Endothelial cell of umbilical vein (primary cell): ENCODE measurements at regions not wholly inside any gene's neighbourhood (a gene's known extent, or its start where the extent isn't known, plus 50 kb on each side); places are given as distances from the start of the nearest gene placed in this dataset.

ENCODE experiments used
- BruUV-seq: library from RNA; stranded (reverse); fragments of 400-500 nt; replicated peaks from 2 replicates; lab custom pipeline; 2021; lab: Mats Ljungman, UMichigan
- CTCF ChIA-PET: fragments of 300-600, 350-600 bp; sonication (Branson Sonifier 250); formaldehyde crosslinking; loops from one replicate; lab custom pipeline; 2021; ENCODE audit warnings: antibody characterized with exemption, inconsistent platforms; lab: Charles Lee
- POLR2A ChIA-PET: fragments of 300-600, 350-600 bp; sonication (Branson Sonifier 250); formaldehyde crosslinking; loops from one replicate; lab custom pipeline; 2021; ENCODE audit warnings: antibody characterized with exemption, inconsistent platforms; lab: Charles Lee
- DNase-seq: peaks from one replicate; pipeline ENCODE4 v3.0.0-alpha.2; 2011; ENCODE audit warnings: low read depth, low spot score
- FAIRE-seq: peaks from 2 replicates; lab custom pipeline; 2011; peaks lifted over from hg19 to GRCh38; lab: Jason Lieb, UNC
- H2AFZ ChIP-seq: 2 replicates; pipeline ENCODE4 v1.6.0; 2012; ENCODE audit warnings: low read depth, low read length, control low read depth, inconsistent platforms
- H3K27ac ChIP-seq: 2 replicates; pipeline ENCODE4 v1.5.1; 2011; ENCODE audit warnings: low read depth, mild to moderate bottlenecking, control low read depth, low read length, moderate library complexity; ENCODE audit not compliant: insufficient read depth
- H3K27me3 ChIP-seq, 2 experiments: 2 replicates each; pipeline versions ENCODE4 v1.6.0 to v1.6.1; 2011; ENCODE audit warnings: low read length in 2 of 2, mixed read lengths in 1 of 2; ENCODE audit not compliant: control insufficient read depth in 2 of 2, insufficient read depth in 2 of 2
- H3K36me3 ChIP-seq, 2 experiments: 2 replicates in 1 of 2; 3 replicates in 1 of 2; pipeline ENCODE4 v1.5.1; 2011; ENCODE audit warnings: low read length in 2 of 2, mild to moderate bottlenecking in 1 of 2, moderate library complexity in 1 of 2; ENCODE audit not compliant: control insufficient read depth in 2 of 2, insufficient read depth in 2 of 2; ENCODE audit errors: extremely low read depth in 1 of 2
- H3K4me1 ChIP-seq: 3 replicates; pipeline ENCODE4 v1.5.1; 2011; ENCODE audit warnings: mild to moderate bottlenecking, low read length; ENCODE audit not compliant: control insufficient read depth, insufficient read depth; ENCODE audit errors: extremely low read depth
- H3K4me2 ChIP-seq: 2 replicates; pipeline ENCODE4 v1.6.1; 2011; ENCODE audit warnings: low read length, control low read depth, mixed read lengths; ENCODE audit not compliant: insufficient read depth
- H3K4me3 ChIP-seq, 3 experiments: fragments of 200-600 bp in 1 of 3; sonication (generic), shearing (Covaris generic) in 1 of 3; replicated peaks in 1 of 3; 2 replicates each; pipeline ENCODE4 v1.5.1; 2011 to 2016; ENCODE audit warnings: control low read depth in 3 of 3, low read length in 3 of 3, mild to moderate bottlenecking in 2 of 3, inconsistent platforms in 1 of 3, low read depth in 1 of 3, moderate library complexity in 1 of 3; ENCODE audit not compliant: insufficient read depth in 1 of 3
- H3K79me2 ChIP-seq: 2 replicates; pipeline ENCODE4 v1.6.0; 2012; ENCODE audit warnings: low read length, inconsistent platforms; ENCODE audit not compliant: control insufficient read depth, insufficient read depth
- H3K9ac ChIP-seq: replicated peaks from 2 replicates; pipeline ENCODE3; 2011; ENCODE audit warnings: low read length, control low read depth; ENCODE audit not compliant: insufficient read depth; ENCODE audit errors: extremely low read depth
- H3K9me1 ChIP-seq: replicated peaks from 3 replicates; pipeline ENCODE4 v1.6.0; 2011; ENCODE audit warnings: mild to moderate bottlenecking, low read length; ENCODE audit not compliant: control insufficient read depth, insufficient read depth; ENCODE audit errors: extremely low read depth
- H3K9me3 ChIP-seq: replicated peaks from 2 replicates; pipeline ENCODE4 v1.5.1; 2012; ENCODE audit warnings: low read length, inconsistent platforms; ENCODE audit not compliant: control insufficient read depth, insufficient read depth
- H4K20me1 ChIP-seq: replicated peaks from 2 replicates; pipeline ENCODE3; 2011; ENCODE audit warnings: mild to moderate bottlenecking, low read length; ENCODE audit not compliant: control insufficient read depth, insufficient read depth; ENCODE audit errors: extremely low read depth
- EZH2 ChIP-seq: IDR thresholded peaks from 2 replicates; pipeline ENCODE4 v1.6.1; 2012; ENCODE audit warnings: borderline replicate concordance, low read depth, mild to moderate bottlenecking, moderate library complexity, low read length, inconsistent platforms; ENCODE audit not compliant: severe bottlenecking
- FOS ChIP-seq: IDR thresholded peaks from 2 replicates; pipeline ENCODE4 v1.6.1; 2011; ENCODE audit warnings: mild to moderate bottlenecking, low read length, moderate library complexity, borderline replicate concordance; ENCODE audit not compliant: insufficient read depth
- GATA2 ChIP-seq: IDR thresholded peaks from 2 replicates; pipeline ENCODE4 v1.7.0; 2011; ENCODE audit warnings: low read depth, mild to moderate bottlenecking, moderate library complexity, mixed read lengths, low read length; ENCODE audit not compliant: insufficient read length, insufficient read depth
- JUN ChIP-seq: IDR thresholded peaks from 2 replicates; pipeline ENCODE4 v1.6.1; 2011; ENCODE audit warnings: borderline replicate concordance, low read depth; ENCODE audit not compliant: insufficient read length, insufficient read depth
- MYC ChIP-seq: IDR thresholded peaks from one replicate; pipeline ENCODE4 v1.6.1; 2011; ENCODE audit warnings: mild to moderate bottlenecking, low read depth, low read length
- POLR2A ChIP-seq: IDR thresholded peaks from 2 replicates; pipeline ENCODE4 v1.6.1; 2012; ENCODE audit warnings: low read depth, mild to moderate bottlenecking, control low read depth, low read length
- POLR2AphosphoS5 ChIP-seq: IDR thresholded peaks from 2 replicates; pipeline ENCODE4 v1.6.1; 2012; ENCODE audit warnings: low read depth, mild to moderate bottlenecking, control low read depth, low read length, moderate library complexity; ENCODE audit not compliant: insufficient read depth
- dilution Hi-C: fragments of 300-500 bp; cut with MboI; formaldehyde crosslinking; loops from one replicate; pipeline ENCODE4 v1.15.0; 2019; ENCODE audit warnings: low sequenced_read_pairs; ENCODE audit not compliant: extremely low pct_ligation_motif_present
- intact Hi-C: fragments of 100-400 bp; cut with micrococcal nuclease; formaldehyde crosslinking; loops from one replicate; pipeline ENCODE4 v1.10.0; 2022
- TF ChIP-seq, protein P1 (sequence below), 2 donors: IDR thresholded peaks; 1 replicate in 1 of 2; 2 replicates in 1 of 2; pipeline ENCODE4 v1.5.1; 2011; ENCODE audit warnings: low read length in 2 of 2, mild to moderate bottlenecking in 2 of 2, moderate library complexity in 2 of 2, control low read depth in 1 of 2, inconsistent platforms in 1 of 2, low read depth in 1 of 2; ENCODE audit not compliant: insufficient read depth in 1 of 2; ENCODE audit errors: extremely low read depth in 1 of 2
- TF ChIP-seq, protein P2 (sequence below): IDR thresholded peaks from 2 replicates; pipeline ENCODE4 v1.6.1; 2011; ENCODE audit not compliant: insufficient read depth, insufficient read length

DNA sequence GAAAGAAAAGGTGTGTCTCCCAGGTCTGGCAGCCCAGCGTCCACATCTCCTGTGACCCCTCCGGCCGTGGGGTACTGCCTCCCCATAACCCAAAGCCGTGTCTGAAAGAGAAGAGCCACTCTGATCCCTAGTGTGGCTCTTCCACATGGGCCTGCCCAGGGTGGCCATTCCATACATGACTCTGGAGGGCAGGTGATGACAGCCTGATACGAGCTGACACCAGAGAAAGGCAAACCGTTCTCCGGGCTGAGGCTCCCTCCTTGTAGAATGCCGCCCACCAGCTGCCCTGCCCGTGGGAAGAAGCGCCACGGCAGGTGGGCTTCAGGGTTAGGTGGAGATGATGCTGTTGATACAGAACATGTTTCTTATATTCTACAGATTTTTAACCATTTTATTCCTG is 451.6 kb upstream of the SALL3 start:
- H3K9me1 ChIP-seq = no peaks in the 10 kb centered on the region
- no peak for FAIRE-seq
- DNase-seq = no peak
- H3K9me3 ChIP-seq = peaks cover 18% of the 10 kb centered on the region
- TF ChIP-seq MYC (no peak), GATA2 (no peak), POLR2A (no peak), EZH2 (no peak), JUN (no peak), POLR2AphosphoS5 (no peak), FOS (no peak)
- TF ChIP-seq, protein P1, sequence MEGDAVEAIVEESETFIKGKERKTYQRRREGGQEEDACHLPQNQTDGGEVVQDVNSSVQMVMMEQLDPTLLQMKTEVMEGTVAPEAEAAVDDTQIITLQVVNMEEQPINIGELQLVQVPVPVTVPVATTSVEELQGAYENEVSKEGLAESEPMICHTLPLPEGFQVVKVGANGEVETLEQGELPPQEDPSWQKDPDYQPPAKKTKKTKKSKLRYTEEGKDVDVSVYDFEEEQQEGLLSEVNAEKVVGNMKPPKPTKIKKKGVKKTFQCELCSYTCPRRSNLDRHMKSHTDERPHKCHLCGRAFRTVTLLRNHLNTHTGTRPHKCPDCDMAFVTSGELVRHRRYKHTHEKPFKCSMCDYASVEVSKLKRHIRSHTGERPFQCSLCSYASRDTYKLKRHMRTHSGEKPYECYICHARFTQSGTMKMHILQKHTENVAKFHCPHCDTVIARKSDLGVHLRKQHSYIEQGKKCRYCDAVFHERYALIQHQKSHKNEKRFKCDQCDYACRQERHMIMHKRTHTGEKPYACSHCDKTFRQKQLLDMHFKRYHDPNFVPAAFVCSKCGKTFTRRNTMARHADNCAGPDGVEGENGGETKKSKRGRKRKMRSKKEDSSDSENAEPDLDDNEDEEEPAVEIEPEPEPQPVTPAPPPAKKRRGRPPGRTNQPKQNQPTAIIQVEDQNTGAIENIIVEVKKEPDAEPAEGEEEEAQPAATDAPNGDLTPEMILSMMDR (IDR thresholded peaks at IDR 0.05; ENCODE audit: extremely low read depth in 1 of 2, insufficient read depth in 1 of 2, low read depth in 1 of 2, low read length in 2 of 2) = no peak
- TF ChIP-seq, protein P2, sequence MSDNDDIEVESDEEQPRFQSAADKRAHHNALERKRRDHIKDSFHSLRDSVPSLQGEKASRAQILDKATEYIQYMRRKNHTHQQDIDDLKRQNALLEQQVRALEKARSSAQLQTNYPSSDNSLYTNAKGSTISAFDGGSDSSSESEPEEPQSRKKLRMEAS = no peak
- BruUV-seq = no TSS peak
- H3K79me2 ChIP-seq = no peaks in the 10 kb centered on the region
- POLR2A ChIA-PET = no interaction called here
- no peaks in the 10 kb centered on the region for H3K27me3 ChIP-seq
- no peaks in the 10 kb centered on the region for H4K20me1 ChIP-seq
- no peak overlapping the region for H3K9ac ChIP-seq
- no peaks in the 10 kb centered on the region for H3K4me1 ChIP-seq
- CTCF ChIA-PET = no interaction called here
- dilution Hi-C loops (no loop called here), intact Hi-C loops (no loop called here)
- H3K27ac ChIP-seq = no peak overlapping the region
- no peak overlapping the region for H3K4me3 ChIP-seq
- H3K36me3 ChIP-seq = no peaks in the 10 kb centered on the region
- H3K4me2 ChIP-seq = no peak overlapping the region
- H2AFZ ChIP-seq = no peak overlapping the region
